HCT116 (cell line): ENCODE measurements at regions not wholly inside any gene's neighbourhood (a gene's known extent, or its start where the extent isn't known, plus 50 kb on each side); places are given as distances from the start of the nearest gene placed in this dataset.

Experiments used
- ATAC-seq: fragments of 200-7000 bp; cut with Tn5 transposase; 2 replicates; pipeline ENCODE4 v1.9.1; 2020; ENCODE audit warnings: mild to moderate bottlenecking, moderate library complexity
- BruUV-seq: library from RNA; stranded (reverse); fragments of 400-500 nt; replicated peaks from 2 replicates; lab custom pipeline; 2021; lab: Mats Ljungman, UMichigan
- CTCF ChIA-PET: fragments of 300-600 bp; sonication (Branson Sonifier 250); formaldehyde crosslinking; loops from one replicate; lab custom pipeline; 2021; ENCODE audit warnings: antibody characterized with exemption; lab: Charles Lee
- POLR2A ChIA-PET: fragments of 300-600, 350-600 bp; sonication (Branson Sonifier 250); formaldehyde crosslinking; loops from one replicate; lab custom pipeline; 2021; ENCODE audit warnings: antibody characterized with exemption; lab: Charles Lee
- RAD21 ChIA-PET, 2 experiments: fragments of 300-600 bp; sonication (Branson Sonifier 250); formaldehyde crosslinking; loops; one replicate each; lab custom pipeline; 2023; ENCODE audit warnings: low total read pairs in 2 of 2; ENCODE audit not compliant: uncharacterized antibody in 2 of 2, unreplicated experiment in 2 of 2, low non-redundant PET in 1 of 2; lab: Charles Lee
- DNase-seq: peaks from one replicate; pipeline ENCODE4 v3.0.0-alpha.2; 2010; ENCODE audit warnings: low read depth, low spot score
- H2AFZ ChIP-seq: fragments of 200-600 bp; shearing (Covaris generic), sonication (generic); 2 replicates; pipeline ENCODE4 v1.6.1; 2017; ENCODE audit warnings: low read depth, mixed run types, mixed read lengths, antibody characterized with exemption, low read length; ENCODE audit not compliant: poor library complexity, severe bottlenecking
- H3K27ac ChIP-seq: 2 replicates; pipeline ENCODE4 v1.5.1; 2012; ENCODE audit warnings: low read depth, low read length
- H3K27me3 ChIP-seq: fragments of 200-600 bp; sonication (generic); 2 replicates; pipeline ENCODE4 v1.6.1; 2016; ENCODE audit warnings: mixed run types, low read length, mixed read lengths; ENCODE audit not compliant: insufficient read depth
- H3K36me3 ChIP-seq, 2 experiments: fragments of 200-500 bp in 1 of 2; fragments of 200-600 bp in 1 of 2; sonication (Bioruptor generic) in 1 of 2; sonication (generic) in 1 of 2; 2 replicates each; pipeline versions ENCODE4 v1.5.1 to v1.6.1; 2014 to 2016; ENCODE audit warnings: low read length in 2 of 2, inconsistent platforms in 1 of 2, mixed read lengths in 1 of 2, mixed run types in 1 of 2; ENCODE audit not compliant: insufficient read depth in 2 of 2, control insufficient read depth in 1 of 2
- H3K4me1 ChIP-seq, 2 experiments: fragments of 200-600 bp in 1 of 2; sonication (generic) in 1 of 2; 2 replicates each; pipeline versions ENCODE4 v1.5.1 to v1.6.1; 2012 to 2017; ENCODE audit warnings: low read length in 2 of 2, inconsistent platforms in 1 of 2, mild to moderate bottlenecking in 1 of 2, mixed read lengths in 1 of 2, mixed run types in 1 of 2, moderate library complexity in 1 of 2; ENCODE audit not compliant: insufficient read depth in 2 of 2, control insufficient read depth in 1 of 2
- H3K4me2 ChIP-seq: fragments of 200-600 bp; sonication (generic); 2 replicates; pipeline ENCODE4 v1.6.1; 2017; ENCODE audit warnings: mixed run types, low read length, mixed read lengths
- H3K4me3 ChIP-seq, 2 experiments: fragments of 200-600 bp in 1 of 2; sonication (generic) in 1 of 2; replicated peaks in 1 of 2; 2 replicates each; pipeline ENCODE4 v1.5.1; 2011 to 2016; ENCODE audit warnings: low read length in 2 of 2, control low read depth in 1 of 2, low read depth in 1 of 2, mild to moderate bottlenecking in 1 of 2, mixed read lengths in 1 of 2, mixed run types in 1 of 2
- H3K79me2 ChIP-seq: fragments of 200-600 bp; sonication (generic); 2 replicates; pipeline ENCODE4 v1.6.1; 2017; ENCODE audit warnings: mild to moderate bottlenecking, mixed run types, low read length, moderate library complexity, mixed read lengths; ENCODE audit not compliant: insufficient read depth
- H3K9ac ChIP-seq: fragments of 200-600 bp; sonication (generic); 2 replicates; pipeline ENCODE4 v1.6.1; 2016; ENCODE audit warnings: low read length, mixed read lengths
- H3K9me2 ChIP-seq: fragments of 200-600 bp; sonication (generic), shearing (Covaris generic); 2 replicates; pipeline ENCODE4 v1.6.1; 2017; ENCODE audit warnings: mixed run types, mild to moderate bottlenecking, moderate library complexity; ENCODE audit not compliant: insufficient read depth
- H3K9me3 ChIP-seq, 2 experiments: fragments of 200-500 bp in 1 of 2; fragments of 200-600 bp in 1 of 2; sonication (Bioruptor generic) in 1 of 2; sonication (generic) in 1 of 2; 2 replicates each; pipeline ENCODE4 v1.6.1; 2014 to 2017; ENCODE audit warnings: low read length in 2 of 2, mixed read lengths in 2 of 2, inconsistent platforms in 1 of 2, low read depth in 1 of 2, mild to moderate bottlenecking in 1 of 2, mixed run types in 1 of 2, moderate library complexity in 1 of 2; ENCODE audit not compliant: control insufficient read depth in 1 of 2, insufficient read depth in 1 of 2
- H4K20me1 ChIP-seq: fragments of 200-600 bp; sonication (generic), shearing (Covaris generic); 2 replicates; pipeline ENCODE4 v1.6.1; 2017; ENCODE audit warnings: mixed run types, mild to moderate bottlenecking, moderate library complexity; ENCODE audit not compliant: insufficient read depth
- CBX3 ChIP-seq: IDR thresholded peaks from 2 replicates; pipeline ENCODE4 v1.6.1; 2012; ENCODE audit warnings: low read depth
- EZH2 ChIP-seq: fragments of 200-600 bp; sonication (generic); IDR thresholded peaks from 2 replicates; pipeline ENCODE4 v1.6.1; 2017; ENCODE audit warnings: antibody characterized with exemption, mixed run types
- EZH2phosphoT487 ChIP-seq: fragments of 200-600 bp; IDR thresholded peaks from 2 replicates; pipeline ENCODE4 v1.6.1; 2018; ENCODE audit warnings: antibody characterized with exemption, borderline replicate concordance
- JUND ChIP-seq: IDR thresholded peaks from 2 replicates; pipeline ENCODE4 v1.6.1; 2012
- MAX ChIP-seq: IDR thresholded peaks from 2 replicates; pipeline ENCODE4 v1.6.1; 2012
- POLR2A ChIP-seq: IDR thresholded peaks from 2 replicates; pipeline ENCODE4 v1.7.0; 2011; ENCODE audit warnings: borderline replicate concordance; ENCODE audit not compliant: insufficient read depth, insufficient read length; ENCODE audit errors: extremely low read depth
- RAD21 ChIP-seq: IDR thresholded peaks from 2 replicates; pipeline ENCODE4 v1.6.1; 2012; ENCODE audit warnings: low read depth, mild to moderate bottlenecking
- SRF ChIP-seq: IDR thresholded peaks from 2 replicates; pipeline ENCODE4 v1.6.1; 2012; ENCODE audit warnings: low read depth
- YY1 ChIP-seq: IDR thresholded peaks from 2 replicates; pipeline ENCODE4 v1.6.1; 2011; ENCODE audit warnings: low read length, low read depth, moderate library complexity, mild to moderate bottlenecking; ENCODE audit not compliant: insufficient replicate concordance; ENCODE audit errors: extremely low read depth
- intact Hi-C: fragments of 100-400 bp; cut with micrococcal nuclease; formaldehyde crosslinking; loops from 2 replicates; pipeline ENCODE4 v1.10.0; 2022
- TF ChIP-seq, protein P1 (sequence below): IDR thresholded peaks from 2 replicates; pipeline ENCODE4 v1.6.1; 2012; ENCODE audit warnings: low read depth
- TF ChIP-seq, protein P2 (sequence below): IDR thresholded peaks from 2 replicates; pipeline ENCODE4 v1.6.1; 2011; ENCODE audit warnings: mild to moderate bottlenecking, low read length, moderate library complexity; ENCODE audit not compliant: insufficient replicate concordance; ENCODE audit errors: extremely low read depth

- no TSS peak for BruUV-seq
- no peak for ATAC-seq
- RAD21 ChIA-PET = no interaction called here
- no peaks in the 10 kb centered on the region for H3K9me3 ChIP-seq
- H3K4me2 ChIP-seq = no peak overlapping the region
- H3K9ac ChIP-seq = no peak overlapping the region
- no peak overlapping the region for H2AFZ ChIP-seq
- no peaks in the 10 kb centered on the region for H3K9me2 ChIP-seq
- no peak overlapping the region for H3K27ac ChIP-seq
- no peaks in the 10 kb centered on the region for H3K79me2 ChIP-seq
- POLR2A ChIA-PET = no interaction called here
- H3K4me3 ChIP-seq = no peak overlapping the region
- H3K27me3 ChIP-seq = no peaks in the 10 kb centered on the region
- TF ChIP-seq RAD21 (no peak), EZH2 (no peak), MAX (no peak), JUND (no peak), SRF (no peak), CBX3 (no peak), EZH2phosphoT487 (no peak), POLR2A (no peak), YY1 (no peak)
- TF ChIP-seq, protein P1, sequence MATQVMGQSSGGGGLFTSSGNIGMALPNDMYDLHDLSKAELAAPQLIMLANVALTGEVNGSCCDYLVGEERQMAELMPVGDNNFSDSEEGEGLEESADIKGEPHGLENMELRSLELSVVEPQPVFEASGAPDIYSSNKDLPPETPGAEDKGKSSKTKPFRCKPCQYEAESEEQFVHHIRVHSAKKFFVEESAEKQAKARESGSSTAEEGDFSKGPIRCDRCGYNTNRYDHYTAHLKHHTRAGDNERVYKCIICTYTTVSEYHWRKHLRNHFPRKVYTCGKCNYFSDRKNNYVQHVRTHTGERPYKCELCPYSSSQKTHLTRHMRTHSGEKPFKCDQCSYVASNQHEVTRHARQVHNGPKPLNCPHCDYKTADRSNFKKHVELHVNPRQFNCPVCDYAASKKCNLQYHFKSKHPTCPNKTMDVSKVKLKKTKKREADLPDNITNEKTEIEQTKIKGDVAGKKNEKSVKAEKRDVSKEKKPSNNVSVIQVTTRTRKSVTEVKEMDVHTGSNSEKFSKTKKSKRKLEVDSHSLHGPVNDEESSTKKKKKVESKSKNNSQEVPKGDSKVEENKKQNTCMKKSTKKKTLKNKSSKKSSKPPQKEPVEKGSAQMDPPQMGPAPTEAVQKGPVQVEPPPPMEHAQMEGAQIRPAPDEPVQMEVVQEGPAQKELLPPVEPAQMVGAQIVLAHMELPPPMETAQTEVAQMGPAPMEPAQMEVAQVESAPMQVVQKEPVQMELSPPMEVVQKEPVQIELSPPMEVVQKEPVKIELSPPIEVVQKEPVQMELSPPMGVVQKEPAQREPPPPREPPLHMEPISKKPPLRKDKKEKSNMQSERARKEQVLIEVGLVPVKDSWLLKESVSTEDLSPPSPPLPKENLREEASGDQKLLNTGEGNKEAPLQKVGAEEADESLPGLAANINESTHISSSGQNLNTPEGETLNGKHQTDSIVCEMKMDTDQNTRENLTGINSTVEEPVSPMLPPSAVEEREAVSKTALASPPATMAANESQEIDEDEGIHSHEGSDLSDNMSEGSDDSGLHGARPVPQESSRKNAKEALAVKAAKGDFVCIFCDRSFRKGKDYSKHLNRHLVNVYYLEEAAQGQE = no peak
- TF ChIP-seq, protein P2, sequence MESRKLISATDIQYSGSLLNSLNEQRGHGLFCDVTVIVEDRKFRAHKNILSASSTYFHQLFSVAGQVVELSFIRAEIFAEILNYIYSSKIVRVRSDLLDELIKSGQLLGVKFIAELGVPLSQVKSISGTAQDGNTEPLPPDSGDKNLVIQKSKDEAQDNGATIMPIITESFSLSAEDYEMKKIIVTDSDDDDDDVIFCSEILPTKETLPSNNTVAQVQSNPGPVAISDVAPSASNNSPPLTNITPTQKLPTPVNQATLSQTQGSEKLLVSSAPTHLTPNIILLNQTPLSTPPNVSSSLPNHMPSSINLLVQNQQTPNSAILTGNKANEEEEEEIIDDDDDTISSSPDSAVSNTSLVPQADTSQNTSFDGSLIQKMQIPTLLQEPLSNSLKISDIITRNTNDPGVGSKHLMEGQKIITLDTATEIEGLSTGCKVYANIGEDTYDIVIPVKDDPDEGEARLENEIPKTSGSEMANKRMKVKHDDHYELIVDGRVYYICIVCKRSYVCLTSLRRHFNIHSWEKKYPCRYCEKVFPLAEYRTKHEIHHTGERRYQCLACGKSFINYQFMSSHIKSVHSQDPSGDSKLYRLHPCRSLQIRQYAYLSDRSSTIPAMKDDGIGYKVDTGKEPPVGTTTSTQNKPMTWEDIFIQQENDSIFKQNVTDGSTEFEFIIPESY = no peak
- no peaks in the 10 kb centered on the region for H3K4me1 ChIP-seq
- no peaks in the 10 kb centered on the region; the same call in 1 of the 2 replicates for H4K20me1 ChIP-seq
- CTCF ChIA-PET = no interaction called here
- H3K36me3 ChIP-seq = no peaks in the 10 kb centered on the region
- intact Hi-C loops = no loop called here
- no peak for DNase-seq
These were observed 1297.3 kb downstream of the C4orf33 start for GRCh38 chr4:130393231-130393630.
